AG04450 (cell line): ENCODE measurements at regions not wholly inside any gene's neighbourhood (a gene's known extent, or its start where the extent isn't known, plus 50 kb on each side); places are given as distances from the start of the nearest gene placed in this dataset.

ENCODE experiments used
- CTCF ChIA-PET: fragments of 300-600, 350-600 bp; formaldehyde crosslinking; extraction: SDS; loops from one replicate; lab custom pipeline; 2022; ENCODE audit warnings: antibody characterized with exemption, inconsistent platforms; lab: Charles Lee
- POLR2A ChIA-PET: fragments of 350-600 bp; formaldehyde crosslinking; extraction: SDS; loops from one replicate; lab custom pipeline; 2021; ENCODE audit warnings: antibody characterized with exemption, inconsistent platforms; lab: Yijun Ruan, JAX
- DNase-seq: peaks from one replicate; pipeline ENCODE4 v3.0.0-alpha.2; 2011; ENCODE audit warnings: low read depth, low spot score
- H3K27ac ChIP-seq: one replicate; pipeline ENCODE4 v1.5.1; 2012; ENCODE audit warnings: low read depth, low read length, control low read depth
- H3K27me3 ChIP-seq: one replicate; pipeline ENCODE4 v1.6.0; 2012; ENCODE audit warnings: low read length; ENCODE audit not compliant: control insufficient read depth, insufficient read depth
- H3K4me3 ChIP-seq: 2 replicates; pipeline ENCODE4 v1.5.1; 2011; ENCODE audit warnings: mild to moderate bottlenecking, low read depth, low read length, control low read depth
- H3K9me3 ChIP-seq: 2 replicates; pipeline ENCODE4 v1.5.1; 2012; ENCODE audit warnings: low read length; ENCODE audit not compliant: control insufficient read depth, insufficient read depth
- CTCF ChIP-seq: IDR thresholded peaks from 2 replicates; pipeline ENCODE4 v1.5.1; 2011; ENCODE audit warnings: low read depth, low read length, control low read depth, inconsistent platforms

GRCh38 chr5:158561562-158562190 lies 538.0 kb downstream of the EBF1 start:
- ChIA-PET POLR2A (no interaction called here), CTCF (no interaction called here)
- no peaks in the 10 kb centered on the region for H3K9me3 ChIP-seq
- no peak for DNase-seq
- TF ChIP-seq CTCF = no peak
- no peak overlapping the region for H3K27ac ChIP-seq
- H3K4me3 ChIP-seq = no peak overlapping the region
- no peaks in the 10 kb centered on the region for H3K27me3 ChIP-seq

GRCh38 chr5:158560170-158560569 lies 539.5 kb downstream of the EBF1 start:
- H3K27ac ChIP-seq = no peak overlapping the region
- ChIA-PET CTCF (no interaction called here), POLR2A (no interaction called here)
- H3K9me3 ChIP-seq = no peaks in the 10 kb centered on the region
- no peak for DNase-seq
- H3K27me3 ChIP-seq = no peaks in the 10 kb centered on the region
- TF ChIP-seq CTCF = no peak
- no peak overlapping the region for H3K4me3 ChIP-seq

GRCh38 chr5:158559643-158560042 lies 540.1 kb downstream of the EBF1 start:
- ChIA-PET POLR2A (no interaction called here), CTCF (interaction anchor here (0.6 kb wide), 1 partner anchor 80 kb away, joined by 3 read pairs; no protein-coding TSS in a partner anchor)
- no peak overlapping the region for H3K27ac ChIP-seq
- H3K4me3 ChIP-seq = no peak overlapping the region
- TF ChIP-seq CTCF = no peak
- no peaks in the 10 kb centered on the region for H3K9me3 ChIP-seq
- H3K27me3 ChIP-seq = no peaks in the 10 kb centered on the region
- no peak for DNase-seq

- Histone ChIP-seq H3K27ac (no peak overlapping the region), H3K9me3 (no peaks in the 10 kb centered on the region), H3K4me3 (no peak overlapping the region), H3K27me3 (no peaks in the 10 kb centered on the region)
- DNase-seq = no peak
- POLR2A ChIA-PET = no interaction called here
- CTCF ChIA-PET = interaction anchor here (0.6 kb wide), 1 partner anchor 80 kb away, joined by 3 read pairs; no protein-coding TSS in a partner anchor
- no peak for TF ChIP-seq CTCF
These were observed 540.6 kb downstream of the EBF1 start for GRCh38 chr5:158559066-158559465.

GRCh38 chr5:158553962-158554336 lies 545.8 kb downstream of the EBF1 start:
- Histone ChIP-seq H3K27me3 (no peaks in the 10 kb centered on the region), H3K4me3 (no peak overlapping the region), H3K27ac (no peak overlapping the region), H3K9me3 (no peaks in the 10 kb centered on the region)
- no peak for TF ChIP-seq CTCF
- no peak for DNase-seq
- ChIA-PET CTCF (no interaction called here), POLR2A (no interaction called here)
